ENCODE measurements at regions not wholly inside any gene's neighbourhood (a gene's known extent, or its start where the extent isn't known, plus 50 kb on each side); places are given as distances from the start of the nearest gene placed in this dataset.

DNA sequence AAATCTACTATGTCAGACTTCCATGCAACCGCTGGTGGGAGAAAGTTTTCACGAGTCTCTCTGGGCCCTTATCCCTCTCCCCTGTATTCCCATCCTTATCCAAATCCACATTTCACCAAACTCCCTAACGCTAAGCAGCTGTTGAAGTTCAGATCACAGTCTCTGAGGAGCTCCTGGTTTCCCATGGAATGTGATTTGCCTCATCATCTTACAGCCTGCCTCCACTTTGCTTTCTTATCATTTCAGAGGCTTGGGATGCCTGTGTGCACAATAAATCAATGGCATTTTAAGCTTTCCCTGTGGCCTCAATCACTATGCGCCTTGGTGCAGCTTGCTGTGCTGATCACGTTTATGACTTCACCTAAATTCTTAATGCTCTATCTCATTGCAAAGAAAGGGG, 352.4 kb upstream of the FAT3 start:
- TF ChIP-seq FOXM1 (IDR thresholded peaks at IDR 0.05; ENCODE audit: borderline replicate concordance, low read depth) (no peak), YY1 (IDR thresholded peaks at IDR 0.05; ENCODE audit: low read depth) (no peak), TCF12 (IDR thresholded peaks at IDR 0.05; ENCODE audit: low read depth) (no peak), ZBTB7A (IDR thresholded peaks at IDR 0.05; ENCODE audit: low read depth) (no peak), RAD21 (IDR thresholded peaks at IDR 0.05; ENCODE audit: low read depth) (no peak), EGR1 (IDR thresholded peaks at IDR 0.05) (no peak), NFIC (IDR thresholded peaks at IDR 0.05) (no peak), CEBPB (IDR thresholded peaks at IDR 0.05) (no peak), EP300 (IDR thresholded peaks at IDR 0.05; ENCODE audit: borderline replicate concordance) (no peak), TEAD4 (IDR thresholded peaks at IDR 0.05) (no peak), TAF1 (IDR thresholded peaks at IDR 0.05; ENCODE audit: low read depth) (no peak), CREB1 (IDR thresholded peaks at IDR 0.05; ENCODE audit: low read depth) (no peak)
- TF ChIP-seq, protein P1, sequence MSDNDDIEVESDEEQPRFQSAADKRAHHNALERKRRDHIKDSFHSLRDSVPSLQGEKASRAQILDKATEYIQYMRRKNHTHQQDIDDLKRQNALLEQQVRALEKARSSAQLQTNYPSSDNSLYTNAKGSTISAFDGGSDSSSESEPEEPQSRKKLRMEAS (IDR thresholded peaks at IDR 0.05): no peak
- TF ChIP-seq, protein P2, sequence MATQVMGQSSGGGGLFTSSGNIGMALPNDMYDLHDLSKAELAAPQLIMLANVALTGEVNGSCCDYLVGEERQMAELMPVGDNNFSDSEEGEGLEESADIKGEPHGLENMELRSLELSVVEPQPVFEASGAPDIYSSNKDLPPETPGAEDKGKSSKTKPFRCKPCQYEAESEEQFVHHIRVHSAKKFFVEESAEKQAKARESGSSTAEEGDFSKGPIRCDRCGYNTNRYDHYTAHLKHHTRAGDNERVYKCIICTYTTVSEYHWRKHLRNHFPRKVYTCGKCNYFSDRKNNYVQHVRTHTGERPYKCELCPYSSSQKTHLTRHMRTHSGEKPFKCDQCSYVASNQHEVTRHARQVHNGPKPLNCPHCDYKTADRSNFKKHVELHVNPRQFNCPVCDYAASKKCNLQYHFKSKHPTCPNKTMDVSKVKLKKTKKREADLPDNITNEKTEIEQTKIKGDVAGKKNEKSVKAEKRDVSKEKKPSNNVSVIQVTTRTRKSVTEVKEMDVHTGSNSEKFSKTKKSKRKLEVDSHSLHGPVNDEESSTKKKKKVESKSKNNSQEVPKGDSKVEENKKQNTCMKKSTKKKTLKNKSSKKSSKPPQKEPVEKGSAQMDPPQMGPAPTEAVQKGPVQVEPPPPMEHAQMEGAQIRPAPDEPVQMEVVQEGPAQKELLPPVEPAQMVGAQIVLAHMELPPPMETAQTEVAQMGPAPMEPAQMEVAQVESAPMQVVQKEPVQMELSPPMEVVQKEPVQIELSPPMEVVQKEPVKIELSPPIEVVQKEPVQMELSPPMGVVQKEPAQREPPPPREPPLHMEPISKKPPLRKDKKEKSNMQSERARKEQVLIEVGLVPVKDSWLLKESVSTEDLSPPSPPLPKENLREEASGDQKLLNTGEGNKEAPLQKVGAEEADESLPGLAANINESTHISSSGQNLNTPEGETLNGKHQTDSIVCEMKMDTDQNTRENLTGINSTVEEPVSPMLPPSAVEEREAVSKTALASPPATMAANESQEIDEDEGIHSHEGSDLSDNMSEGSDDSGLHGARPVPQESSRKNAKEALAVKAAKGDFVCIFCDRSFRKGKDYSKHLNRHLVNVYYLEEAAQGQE (IDR thresholded peaks at IDR 0.05; ENCODE audit: low read depth): no peak
- TF ChIP-seq, protein P3, sequence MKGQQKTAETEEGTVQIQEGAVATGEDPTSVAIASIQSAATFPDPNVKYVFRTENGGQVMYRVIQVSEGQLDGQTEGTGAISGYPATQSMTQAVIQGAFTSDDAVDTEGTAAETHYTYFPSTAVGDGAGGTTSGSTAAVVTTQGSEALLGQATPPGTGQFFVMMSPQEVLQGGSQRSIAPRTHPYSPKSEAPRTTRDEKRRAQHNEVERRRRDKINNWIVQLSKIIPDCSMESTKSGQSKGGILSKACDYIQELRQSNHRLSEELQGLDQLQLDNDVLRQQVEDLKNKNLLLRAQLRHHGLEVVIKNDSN (IDR thresholded peaks at IDR 0.05): no peak

DNA sequence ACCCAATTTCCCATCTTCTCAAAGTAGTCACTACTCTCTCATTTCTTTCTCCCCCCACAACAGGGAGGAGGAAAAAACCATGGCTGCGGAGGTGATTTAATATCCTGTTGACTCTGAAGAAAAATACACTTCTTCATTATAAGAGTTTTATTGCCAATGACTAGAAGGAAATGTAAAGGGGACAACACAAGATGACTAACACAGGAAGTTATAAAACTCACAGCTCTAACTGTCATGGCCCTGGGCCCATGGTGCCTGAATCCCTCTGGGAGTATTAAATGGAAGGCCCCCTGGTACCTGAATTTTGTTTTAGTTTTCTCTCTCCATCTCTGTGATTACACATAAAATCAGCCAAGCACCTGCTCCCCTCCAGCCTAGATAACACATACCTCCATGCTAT, 352.8 kb upstream of the FAT3 start:
- TF ChIP-seq TEAD4 (IDR thresholded peaks at IDR 0.05): no peak
- TF ChIP-seq, protein P1 (IDR thresholded peaks at IDR 0.05): no peak
- no peak for TF ChIP-seq TAF1 (IDR thresholded peaks at IDR 0.05; ENCODE audit: low read depth)
- TF ChIP-seq TCF12 (IDR thresholded peaks at IDR 0.05; ENCODE audit: low read depth): no peak
- TF ChIP-seq CREB1 (IDR thresholded peaks at IDR 0.05; ENCODE audit: low read depth): no peak
- TF ChIP-seq, protein P2 (IDR thresholded peaks at IDR 0.05; ENCODE audit: low read depth): no peak
- no peak for TF ChIP-seq CEBPB (IDR thresholded peaks at IDR 0.05)
- TF ChIP-seq RAD21 (IDR thresholded peaks at IDR 0.05; ENCODE audit: low read depth): no peak

DNA sequence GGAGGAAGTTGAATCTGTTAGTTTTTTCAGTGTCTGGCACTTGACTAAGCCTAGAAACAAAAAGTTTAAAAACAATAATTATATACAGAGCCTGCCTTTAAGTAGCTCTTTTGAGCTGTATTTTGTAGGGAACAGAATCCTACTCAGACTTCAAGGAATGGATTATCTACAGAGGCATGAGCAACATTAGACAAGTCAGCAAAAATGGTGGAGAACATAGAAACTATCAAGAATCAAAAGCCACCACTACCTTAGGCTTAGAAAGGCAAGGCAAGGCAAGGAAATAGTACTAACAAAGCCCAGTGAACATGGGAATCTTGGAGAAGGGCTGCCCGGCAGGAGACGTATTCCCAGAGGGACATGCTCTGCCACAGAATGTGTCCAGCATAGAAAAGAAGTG, 353.6 kb upstream of the FAT3 start:
- TF ChIP-seq EGR1 (IDR thresholded peaks at IDR 0.05) (no peak), CREB1 (IDR thresholded peaks at IDR 0.05; ENCODE audit: low read depth) (no peak), TCF12 (IDR thresholded peaks at IDR 0.05; ENCODE audit: low read depth) (no peak), CEBPB (IDR thresholded peaks at IDR 0.05) (no peak), NFIC (IDR thresholded peaks at IDR 0.05) (no peak), FOXM1 (IDR thresholded peaks at IDR 0.05; ENCODE audit: borderline replicate concordance, low read depth) (no peak), RAD21 (IDR thresholded peaks at IDR 0.05; ENCODE audit: low read depth) (no peak), ZBTB7A (IDR thresholded peaks at IDR 0.05; ENCODE audit: low read depth) (no peak), TAF1 (IDR thresholded peaks at IDR 0.05; ENCODE audit: low read depth) (no peak), TEAD4 (IDR thresholded peaks at IDR 0.05) (no peak), EP300 (IDR thresholded peaks at IDR 0.05; ENCODE audit: borderline replicate concordance) (no peak), YY1 (IDR thresholded peaks at IDR 0.05; ENCODE audit: low read depth) (no peak)
- TF ChIP-seq, protein P2 (IDR thresholded peaks at IDR 0.05; ENCODE audit: low read depth): no peak
- TF ChIP-seq, protein P1 (IDR thresholded peaks at IDR 0.05): no peak
- TF ChIP-seq, protein P3 (IDR thresholded peaks at IDR 0.05): no peak

DNA sequence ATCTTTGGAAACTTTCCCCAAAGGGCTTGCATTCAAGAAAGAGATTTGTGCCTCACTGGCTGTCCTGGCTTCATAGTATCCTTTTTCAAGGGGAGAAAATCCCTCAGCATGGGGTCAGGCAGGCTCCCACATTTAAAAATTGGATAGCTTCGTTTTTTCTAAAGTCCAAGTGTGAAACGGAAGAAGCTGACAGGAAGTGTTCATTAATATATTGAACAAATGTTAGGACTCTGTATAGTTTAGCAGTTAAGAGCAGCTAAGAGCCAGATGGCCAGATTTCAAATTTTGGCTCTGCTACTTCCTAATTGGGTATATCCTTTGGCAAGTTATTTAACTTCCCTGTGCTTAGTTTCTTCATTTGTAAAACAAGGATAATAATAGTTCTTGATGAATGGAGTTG, 354.9 kb upstream of the FAT3 start:
- TF ChIP-seq TAF1 (IDR thresholded peaks at IDR 0.05; ENCODE audit: low read depth) (no peak), EP300 (IDR thresholded peaks at IDR 0.05; ENCODE audit: borderline replicate concordance) (no peak), NFIC (IDR thresholded peaks at IDR 0.05) (no peak), TEAD4 (IDR thresholded peaks at IDR 0.05) (no peak), YY1 (IDR thresholded peaks at IDR 0.05; ENCODE audit: low read depth) (no peak), CREB1 (IDR thresholded peaks at IDR 0.05; ENCODE audit: low read depth) (no peak), TCF12 (IDR thresholded peaks at IDR 0.05; ENCODE audit: low read depth) (no peak), EGR1 (IDR thresholded peaks at IDR 0.05) (no peak)
- TF ChIP-seq, protein P1 (IDR thresholded peaks at IDR 0.05): no peak
- TF ChIP-seq, protein P2 (IDR thresholded peaks at IDR 0.05; ENCODE audit: low read depth): no peak
- TF ChIP-seq, protein P3 (IDR thresholded peaks at IDR 0.05): no peak

Measured in Ishikawa (cell line).